Fibroblast of lung (primary cell): ENCODE measurements at regions not wholly inside any gene's neighbourhood (a gene's known extent, or its start where the extent isn't known, plus 50 kb on each side); places are given as distances from the start of the nearest gene placed in this dataset.

Source experiments
- DNase-seq, 2 donors: peaks; one replicate each; pipeline versions ENCODE4 v3.0.0 to v3.0.0-alpha.2; 2010; ENCODE audit warnings: low read depth in 2 of 2
- H2AFZ ChIP-seq: 2 replicates; pipeline ENCODE4 v1.5.1; 2012; ENCODE audit warnings: low read length, control low read depth, inconsistent platforms
- H3K27ac ChIP-seq: 2 replicates; pipeline ENCODE4 v1.5.1; 2011; ENCODE audit warnings: low read length, control low read depth; ENCODE audit not compliant: insufficient read depth
- H3K27me3 ChIP-seq: 2 replicates; pipeline ENCODE4 v1.5.1; 2011; ENCODE audit warnings: mild to moderate bottlenecking, low read length; ENCODE audit not compliant: control insufficient read depth, insufficient read depth
- H3K36me3 ChIP-seq: 2 replicates; pipeline ENCODE4 v1.5.1; 2011; ENCODE audit warnings: low read length; ENCODE audit not compliant: control insufficient read depth, insufficient read depth
- H3K4me1 ChIP-seq: 2 replicates; pipeline ENCODE4 v1.5.1; 2011; ENCODE audit warnings: low read length; ENCODE audit not compliant: control insufficient read depth, insufficient read depth; ENCODE audit errors: extremely low read depth
- H3K4me2 ChIP-seq: 2 replicates; pipeline ENCODE4 v1.5.1; 2011; ENCODE audit warnings: low read length, control low read depth; ENCODE audit not compliant: insufficient read depth; ENCODE audit errors: extremely low read depth
- H3K4me3 ChIP-seq, 4 experiments: fragments of 200-600 bp in 1 of 4; sonication (generic) in 1 of 4; replicated peaks in 1 of 4; 2 replicates each; pipeline ENCODE4 v1.5.1; 2011 to 2016; ENCODE audit warnings: low read length in 4 of 4, low read depth in 3 of 4, mild to moderate bottlenecking in 3 of 4, control low read depth in 2 of 4, inconsistent platforms in 1 of 4, mixed read lengths in 1 of 4; ENCODE audit not compliant: insufficient read depth in 1 of 4; ENCODE audit errors: control extremely low read depth in 1 of 4
- H3K79me2 ChIP-seq: 2 replicates; pipeline ENCODE4 v1.5.1; 2012; ENCODE audit warnings: mild to moderate bottlenecking, low read length, inconsistent platforms; ENCODE audit not compliant: control insufficient read depth, insufficient read depth
- H3K9ac ChIP-seq: 2 replicates; pipeline ENCODE4 v1.5.1; 2011; ENCODE audit warnings: mild to moderate bottlenecking, low read length, control low read depth; ENCODE audit not compliant: insufficient read depth
- H3K9me3 ChIP-seq: 2 replicates; pipeline ENCODE4 v1.5.1; 2012; ENCODE audit warnings: low read depth, low read length; ENCODE audit not compliant: control insufficient read depth, insufficient read depth
- H4K20me1 ChIP-seq: 2 replicates; pipeline ENCODE4 v1.5.1; 2011; ENCODE audit warnings: low read length; ENCODE audit not compliant: control insufficient read depth, insufficient read depth; ENCODE audit errors: extremely low read depth
- EZH2 ChIP-seq: IDR thresholded peaks from 2 replicates; pipeline ENCODE4 v1.5.1; 2012; ENCODE audit warnings: low read length, control low read depth, mild to moderate bottlenecking; ENCODE audit errors: missing control alignments
- TF ChIP-seq, protein P1 (sequence below), 2 donors: IDR thresholded peaks in 1 of 2; conservative IDR thresholded peaks in 1 of 2; 1 replicate in 1 of 2; 2 replicates in 1 of 2; pipeline ENCODE4 v1.5.1; 2011 to 2012; ENCODE audit warnings: low read length in 2 of 2, control low read depth in 1 of 2, inconsistent platforms in 1 of 2, low read depth in 1 of 2, mild to moderate bottlenecking in 1 of 2

DNA sequence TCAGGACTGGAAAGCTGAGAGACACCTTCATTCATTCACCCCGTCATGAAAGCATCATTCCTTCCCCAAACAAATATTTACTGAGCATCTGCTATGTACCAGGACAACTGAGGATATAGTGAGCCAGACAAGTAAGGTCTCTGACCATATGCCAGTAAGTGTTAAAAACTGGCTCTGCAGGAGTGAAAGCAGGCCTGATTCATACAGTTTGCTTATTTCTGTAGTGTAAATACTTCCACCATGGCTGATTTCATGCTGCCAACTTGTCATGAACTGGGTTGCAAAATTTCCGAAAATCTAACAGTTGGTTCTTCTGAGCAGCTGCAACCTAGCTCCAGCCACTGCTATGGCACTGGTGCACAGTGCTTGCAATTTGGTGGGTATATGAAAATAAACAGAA lies 68.1 kb downstream of the YIPF5 start:
- Histone ChIP-seq H3K9ac (no peak overlapping the region), H3K4me1 (no peaks in the 10 kb centered on the region), H3K4me3 (no peak overlapping the region), H2AFZ (no peak overlapping the region), H3K27ac (no peak overlapping the region), H3K79me2 (no peaks in the 10 kb centered on the region), H3K4me2 (no peak overlapping the region), H4K20me1 (no peaks in the 10 kb centered on the region), H3K36me3 (no peaks in the 10 kb centered on the region), H3K9me3 (no peaks in the 10 kb centered on the region), H3K27me3 (no peaks in the 10 kb centered on the region)
- no peak for DNase-seq
- TF ChIP-seq, protein P1, sequence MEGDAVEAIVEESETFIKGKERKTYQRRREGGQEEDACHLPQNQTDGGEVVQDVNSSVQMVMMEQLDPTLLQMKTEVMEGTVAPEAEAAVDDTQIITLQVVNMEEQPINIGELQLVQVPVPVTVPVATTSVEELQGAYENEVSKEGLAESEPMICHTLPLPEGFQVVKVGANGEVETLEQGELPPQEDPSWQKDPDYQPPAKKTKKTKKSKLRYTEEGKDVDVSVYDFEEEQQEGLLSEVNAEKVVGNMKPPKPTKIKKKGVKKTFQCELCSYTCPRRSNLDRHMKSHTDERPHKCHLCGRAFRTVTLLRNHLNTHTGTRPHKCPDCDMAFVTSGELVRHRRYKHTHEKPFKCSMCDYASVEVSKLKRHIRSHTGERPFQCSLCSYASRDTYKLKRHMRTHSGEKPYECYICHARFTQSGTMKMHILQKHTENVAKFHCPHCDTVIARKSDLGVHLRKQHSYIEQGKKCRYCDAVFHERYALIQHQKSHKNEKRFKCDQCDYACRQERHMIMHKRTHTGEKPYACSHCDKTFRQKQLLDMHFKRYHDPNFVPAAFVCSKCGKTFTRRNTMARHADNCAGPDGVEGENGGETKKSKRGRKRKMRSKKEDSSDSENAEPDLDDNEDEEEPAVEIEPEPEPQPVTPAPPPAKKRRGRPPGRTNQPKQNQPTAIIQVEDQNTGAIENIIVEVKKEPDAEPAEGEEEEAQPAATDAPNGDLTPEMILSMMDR (conservative IDR thresholded peaks at IDR 0.05 in 1 of 2, IDR thresholded peaks at IDR 0.05 in 1 of 2; ENCODE audit: low read depth in 1 of 2, low read length in 2 of 2), result no peak
- no peak for TF ChIP-seq EZH2

DNA sequence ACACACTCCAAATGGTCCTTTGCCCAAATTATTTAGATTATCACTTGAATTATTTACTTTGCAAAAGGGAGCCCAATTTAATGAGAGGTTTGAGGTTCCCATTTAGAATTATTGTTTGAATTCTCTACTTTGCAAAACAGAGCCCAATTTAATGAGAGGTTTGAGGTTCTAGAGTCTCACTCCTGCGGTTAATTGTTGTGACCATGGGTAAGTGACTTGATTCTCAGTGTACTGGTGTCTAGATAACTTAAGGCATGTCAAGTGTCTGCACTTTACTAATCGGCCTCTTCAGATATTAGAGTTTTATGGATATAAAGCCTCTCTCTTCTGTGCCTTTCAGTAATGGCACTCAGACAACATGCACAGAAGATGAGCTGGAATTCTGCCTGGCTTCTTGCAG lies 67.5 kb downstream of the YIPF5 start:
- TF ChIP-seq EZH2, result no peak
- TF ChIP-seq, protein P1 (conservative IDR thresholded peaks at IDR 0.05 in 1 of 2, IDR thresholded peaks at IDR 0.05 in 1 of 2; ENCODE audit: low read depth in 1 of 2, low read length in 2 of 2), result no peak

DNA sequence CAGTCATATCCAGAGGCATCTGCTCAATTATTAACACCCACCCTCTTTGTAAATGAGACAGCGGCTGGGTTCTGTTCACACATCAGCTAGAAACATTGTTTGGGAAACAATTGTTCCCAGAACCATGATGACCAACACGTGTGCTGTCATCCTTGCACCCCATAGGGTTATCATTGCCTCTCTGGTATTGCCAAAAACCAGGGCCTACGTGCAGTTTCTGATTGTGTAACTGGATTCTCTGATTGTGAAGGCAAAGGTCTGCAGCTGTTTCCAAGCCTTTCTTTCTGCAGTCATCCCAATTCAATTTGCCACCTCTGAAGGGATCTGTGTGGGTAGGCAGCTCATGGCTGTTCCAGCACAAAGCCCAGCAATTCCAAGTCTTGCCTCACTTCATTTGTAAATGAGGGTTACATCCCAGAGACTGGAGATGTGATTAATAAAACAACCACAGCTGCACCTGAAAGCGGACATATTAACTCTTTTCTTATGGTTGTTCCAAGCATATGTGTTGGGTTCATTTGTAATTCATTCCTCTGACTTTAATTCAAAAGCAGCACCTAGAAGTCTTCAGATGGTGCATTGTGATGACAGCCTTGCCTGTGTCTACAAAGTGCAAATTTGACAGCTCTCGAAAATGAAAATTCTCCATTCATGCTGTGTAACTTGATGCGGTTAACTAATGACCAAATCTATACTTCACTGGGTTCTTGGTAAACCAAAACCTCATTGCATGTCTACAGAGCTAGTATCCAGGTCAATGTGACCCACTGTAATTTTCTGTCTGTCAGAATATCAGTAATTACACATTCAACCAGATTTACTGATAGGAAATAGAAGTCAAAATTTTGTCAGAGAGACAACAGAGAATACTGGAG lies 66.6 kb downstream of the YIPF5 start:
- no peaks in the 10 kb centered on the region for H3K36me3 ChIP-seq
- no peak for DNase-seq
- H3K79me2 ChIP-seq, result no peaks in the 10 kb centered on the region
- H4K20me1 ChIP-seq, result no peaks in the 10 kb centered on the region
- TF ChIP-seq, protein P1 (conservative IDR thresholded peaks at IDR 0.05 in 1 of 2, IDR thresholded peaks at IDR 0.05 in 1 of 2; ENCODE audit: low read depth in 1 of 2, low read length in 2 of 2), result no peak
- no peak overlapping the region for H2AFZ ChIP-seq
- H3K4me3 ChIP-seq, result no peak overlapping the region
- no peaks in the 10 kb centered on the region for H3K4me1 ChIP-seq
- H3K4me2 ChIP-seq, result no peak overlapping the region
- H3K9me3 ChIP-seq, result no peaks in the 10 kb centered on the region
- no peak overlapping the region for H3K27ac ChIP-seq
- H3K9ac ChIP-seq, result no peak overlapping the region
- H3K27me3 ChIP-seq, result no peaks in the 10 kb centered on the region

More for the DNA sequence above, 67.5 kb downstream of the YIPF5 start:
- no peak overlapping the region for H2AFZ ChIP-seq
- no peak overlapping the region for H3K4me3 ChIP-seq
- no peaks in the 10 kb centered on the region for H3K36me3 ChIP-seq
- H3K79me2 ChIP-seq, result no peaks in the 10 kb centered on the region
- no peaks in the 10 kb centered on the region for H4K20me1 ChIP-seq
- H3K4me2 ChIP-seq, result no peak overlapping the region
- no peaks in the 10 kb centered on the region for H3K4me1 ChIP-seq
- no peaks in the 10 kb centered on the region for H3K27me3 ChIP-seq
- no peak for DNase-seq
- no peak overlapping the region for H3K27ac ChIP-seq
- no peaks in the 10 kb centered on the region for H3K9me3 ChIP-seq
- no peak overlapping the region for H3K9ac ChIP-seq
